ENCODE measurements at regions not wholly inside any gene's neighbourhood (a gene's known extent, or its start where the extent isn't known, plus 50 kb on each side); places are given as distances from the start of the nearest gene placed in this dataset.

DNA sequence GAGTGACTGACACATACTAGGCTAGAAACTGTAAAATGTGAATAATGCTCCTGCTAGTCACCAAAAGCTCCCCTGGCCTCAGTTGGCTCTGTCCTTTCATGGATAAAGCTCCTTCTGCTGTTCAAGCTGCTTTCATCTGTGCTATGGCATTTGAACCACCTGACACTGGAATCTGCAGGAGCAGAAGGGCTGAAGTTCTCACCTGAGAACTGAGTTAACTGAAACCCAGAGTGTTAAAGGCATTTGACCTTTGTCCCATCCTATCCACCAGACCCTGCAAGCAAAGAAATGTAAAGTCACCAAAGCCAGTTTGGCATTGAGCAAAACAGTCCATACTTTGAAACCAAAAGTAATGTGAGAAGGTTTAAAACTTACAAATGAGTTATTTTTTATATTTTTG is 77.7 kb downstream of the BMP2 start:
- H3K4me2 ChIP-seq = no peak overlapping the region
- no peak overlapping the region for H2AFZ ChIP-seq
- no peaks in the 10 kb centered on the region for H3K36me3 ChIP-seq (ENCODE audit: insufficient read depth)
- Mint-ChIP-seq H3K27ac (no peak overlapping the region), H3K9me3 (no peaks in the 10 kb centered on the region), H3K36me3 (ENCODE audit: low read depth) (no peaks in the 10 kb centered on the region), H3K27me3 (ENCODE audit: insufficient read depth, low read depth, poor library complexity) (peaks cover 2% of the 10 kb centered on the region), H3K4me3 (no peak overlapping the region), H3K4me1 (peaks cover 8% of the 10 kb centered on the region; the same call in 2 of the 3 replicates)
- peaks cover 14% of the 10 kb centered on the region for H3K4me1 ChIP-seq (ENCODE audit: insufficient read depth)
- H3K27ac ChIP-seq (ENCODE audit: low read depth) = no peak overlapping the region
- no peaks in the 10 kb centered on the region for H3F3A ChIP-seq (replicated peaks; ENCODE audit: low read depth)
- no peaks in the 10 kb centered on the region for H3K9me2 ChIP-seq (ENCODE audit: insufficient read depth)
- DNase-seq (ENCODE audit: low spot score) = no peak
- no peak overlapping the region for H3K4me3 ChIP-seq
- no peak for TF ChIP-seq ZNF114 (CRISPR knock-in tag; IDR thresholded peaks at IDR 0.05)
- no peak for TF ChIP-seq REST (IDR thresholded peaks at IDR 0.05; ENCODE audit: unreplicated experiment)
- TF ChIP-seq, protein P1, sequence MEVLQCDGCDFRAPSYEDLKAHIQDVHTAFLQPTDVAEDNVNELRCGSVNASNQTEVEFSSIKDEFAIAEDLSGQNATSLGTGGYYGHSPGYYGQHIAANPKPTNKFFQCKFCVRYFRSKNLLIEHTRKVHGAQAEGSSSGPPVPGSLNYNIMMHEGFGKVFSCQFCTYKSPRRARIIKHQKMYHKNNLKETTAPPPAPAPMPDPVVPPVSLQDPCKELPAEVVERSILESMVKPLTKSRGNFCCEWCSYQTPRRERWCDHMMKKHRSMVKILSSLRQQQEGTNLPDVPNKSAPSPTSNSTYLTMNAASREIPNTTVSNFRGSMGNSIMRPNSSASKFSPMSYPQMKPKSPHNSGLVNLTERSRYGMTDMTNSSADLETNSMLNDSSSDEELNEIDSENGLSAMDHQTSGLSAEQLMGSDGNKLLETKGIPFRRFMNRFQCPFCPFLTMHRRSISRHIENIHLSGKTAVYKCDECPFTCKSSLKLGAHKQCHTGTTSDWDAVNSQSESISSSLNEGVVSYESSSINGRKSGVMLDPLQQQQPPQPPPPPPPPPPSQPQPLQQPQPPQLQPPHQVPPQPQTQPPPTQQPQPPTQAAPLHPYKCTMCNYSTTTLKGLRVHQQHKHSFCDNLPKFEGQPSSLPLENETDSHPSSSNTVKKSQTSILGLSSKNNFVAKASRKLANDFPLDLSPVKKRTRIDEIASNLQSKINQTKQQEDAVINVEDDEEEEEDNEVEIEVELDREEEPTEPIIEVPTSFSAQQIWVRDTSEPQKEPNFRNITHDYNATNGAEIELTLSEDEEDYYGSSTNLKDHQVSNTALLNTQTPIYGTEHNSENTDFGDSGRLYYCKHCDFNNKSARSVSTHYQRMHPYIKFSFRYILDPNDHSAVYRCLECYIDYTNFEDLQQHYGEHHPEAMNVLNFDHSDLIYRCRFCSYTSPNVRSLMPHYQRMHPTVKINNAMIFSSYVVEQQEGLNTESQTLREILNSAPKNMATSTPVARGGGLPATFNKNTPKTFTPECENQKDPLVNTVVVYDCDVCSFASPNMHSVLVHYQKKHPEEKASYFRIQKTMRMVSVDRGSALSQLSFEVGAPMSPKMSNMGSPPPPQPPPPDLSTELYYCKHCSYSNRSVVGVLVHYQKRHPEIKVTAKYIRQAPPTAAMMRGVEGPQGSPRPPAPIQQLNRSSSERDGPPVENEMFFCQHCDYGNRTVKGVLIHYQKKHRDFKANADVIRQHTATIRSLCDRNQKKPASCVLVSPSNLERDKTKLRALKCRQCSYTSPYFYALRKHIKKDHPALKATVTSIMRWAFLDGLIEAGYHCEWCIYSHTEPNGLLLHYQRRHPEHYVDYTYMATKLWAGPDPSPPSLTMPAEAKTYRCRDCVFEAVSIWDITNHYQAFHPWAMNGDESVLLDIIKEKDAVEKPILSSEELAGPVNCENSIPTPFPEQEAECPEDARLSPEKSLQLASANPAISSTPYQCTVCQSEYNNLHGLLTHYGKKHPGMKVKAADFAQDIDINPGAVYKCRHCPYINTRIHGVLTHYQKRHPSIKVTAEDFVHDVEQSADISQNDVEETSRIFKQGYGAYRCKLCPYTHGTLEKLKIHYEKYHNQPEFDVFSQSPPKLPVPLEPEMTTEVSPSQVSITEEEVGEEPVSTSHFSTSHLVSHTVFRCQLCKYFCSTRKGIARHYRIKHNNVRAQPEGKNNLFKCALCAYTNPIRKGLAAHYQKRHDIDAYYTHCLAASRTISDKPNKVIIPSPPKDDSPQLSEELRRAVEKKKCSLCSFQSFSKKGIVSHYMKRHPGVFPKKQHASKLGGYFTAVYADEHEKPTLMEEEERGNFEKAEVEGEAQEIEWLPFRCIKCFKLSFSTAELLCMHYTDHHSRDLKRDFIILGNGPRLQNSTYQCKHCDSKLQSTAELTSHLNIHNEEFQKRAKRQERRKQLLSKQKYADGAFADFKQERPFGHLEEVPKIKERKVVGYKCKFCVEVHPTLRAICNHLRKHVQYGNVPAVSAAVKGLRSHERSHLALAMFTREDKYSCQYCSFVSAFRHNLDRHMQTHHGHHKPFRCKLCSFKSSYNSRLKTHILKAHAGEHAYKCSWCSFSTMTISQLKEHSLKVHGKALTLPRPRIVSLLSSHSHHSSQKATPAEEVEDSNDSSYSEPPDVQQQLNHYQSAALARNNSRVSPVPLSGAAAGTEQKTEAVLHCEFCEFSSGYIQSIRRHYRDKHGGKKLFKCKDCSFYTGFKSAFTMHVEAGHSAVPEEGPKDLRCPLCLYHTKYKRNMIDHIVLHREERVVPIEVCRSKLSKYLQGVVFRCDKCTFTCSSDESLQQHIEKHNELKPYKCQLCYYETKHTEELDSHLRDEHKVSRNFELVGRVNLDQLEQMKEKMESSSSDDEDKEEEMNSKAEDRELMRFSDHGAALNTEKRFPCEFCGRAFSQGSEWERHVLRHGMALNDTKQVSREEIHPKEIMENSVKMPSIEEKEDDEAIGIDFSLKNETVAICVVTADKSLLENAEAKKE (CRISPR knock-in tag; IDR thresholded peaks at IDR 0.05) = no peak
- TF ChIP-seq JUNB (IDR thresholded peaks at IDR 0.05; ENCODE audit: unreplicated experiment) = no peak
- no peak for TF ChIP-seq CREB1 (CRISPR knock-in tag; IDR thresholded peaks at IDR 0.05; ENCODE audit: low read depth)
- TF ChIP-seq NANOG (IDR thresholded peaks at IDR 0.05; ENCODE audit: borderline replicate concordance) = no peak
- no peak for TF ChIP-seq STAT1 (IDR thresholded peaks at IDR 0.05; ENCODE audit: unreplicated experiment)
- TF ChIP-seq, protein P2, sequence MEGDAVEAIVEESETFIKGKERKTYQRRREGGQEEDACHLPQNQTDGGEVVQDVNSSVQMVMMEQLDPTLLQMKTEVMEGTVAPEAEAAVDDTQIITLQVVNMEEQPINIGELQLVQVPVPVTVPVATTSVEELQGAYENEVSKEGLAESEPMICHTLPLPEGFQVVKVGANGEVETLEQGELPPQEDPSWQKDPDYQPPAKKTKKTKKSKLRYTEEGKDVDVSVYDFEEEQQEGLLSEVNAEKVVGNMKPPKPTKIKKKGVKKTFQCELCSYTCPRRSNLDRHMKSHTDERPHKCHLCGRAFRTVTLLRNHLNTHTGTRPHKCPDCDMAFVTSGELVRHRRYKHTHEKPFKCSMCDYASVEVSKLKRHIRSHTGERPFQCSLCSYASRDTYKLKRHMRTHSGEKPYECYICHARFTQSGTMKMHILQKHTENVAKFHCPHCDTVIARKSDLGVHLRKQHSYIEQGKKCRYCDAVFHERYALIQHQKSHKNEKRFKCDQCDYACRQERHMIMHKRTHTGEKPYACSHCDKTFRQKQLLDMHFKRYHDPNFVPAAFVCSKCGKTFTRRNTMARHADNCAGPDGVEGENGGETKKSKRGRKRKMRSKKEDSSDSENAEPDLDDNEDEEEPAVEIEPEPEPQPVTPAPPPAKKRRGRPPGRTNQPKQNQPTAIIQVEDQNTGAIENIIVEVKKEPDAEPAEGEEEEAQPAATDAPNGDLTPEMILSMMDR (conservative IDR thresholded peaks at IDR 0.05; ENCODE audit: low read depth in 2 of 2) = no peak
- TF ChIP-seq EZH2 (IDR thresholded peaks at IDR 0.05; ENCODE audit: low read depth, unreplicated experiment) = no peak
- TF ChIP-seq, protein P3, sequence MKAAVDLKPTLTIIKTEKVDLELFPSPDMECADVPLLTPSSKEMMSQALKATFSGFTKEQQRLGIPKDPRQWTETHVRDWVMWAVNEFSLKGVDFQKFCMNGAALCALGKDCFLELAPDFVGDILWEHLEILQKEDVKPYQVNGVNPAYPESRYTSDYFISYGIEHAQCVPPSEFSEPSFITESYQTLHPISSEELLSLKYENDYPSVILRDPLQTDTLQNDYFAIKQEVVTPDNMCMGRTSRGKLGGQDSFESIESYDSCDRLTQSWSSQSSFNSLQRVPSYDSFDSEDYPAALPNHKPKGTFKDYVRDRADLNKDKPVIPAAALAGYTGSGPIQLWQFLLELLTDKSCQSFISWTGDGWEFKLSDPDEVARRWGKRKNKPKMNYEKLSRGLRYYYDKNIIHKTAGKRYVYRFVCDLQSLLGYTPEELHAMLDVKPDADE (IDR thresholded peaks at IDR 0.05) = no peak
- TF ChIP-seq ZNF331 (CRISPR knock-in tag; IDR thresholded peaks at IDR 0.05; ENCODE audit: low read depth) = no peak
- TF ChIP-seq POLR2AphosphoS5 (IDR thresholded peaks at IDR 0.05; ENCODE audit: low read depth) = no peak
- no peak for TF ChIP-seq EZH2phosphoT487 (IDR thresholded peaks at IDR 0.05; ENCODE audit: unreplicated experiment)
- no peaks in the 10 kb centered on the region for H4K20me1 ChIP-seq (replicated peaks; ENCODE audit: insufficient read depth)
- no peaks in the 10 kb centered on the region for H3K79me2 ChIP-seq (replicated peaks; ENCODE audit: insufficient read depth)
- ATAC-seq = no peak
- no peaks in the 10 kb centered on the region for H3K27me3 ChIP-seq (ENCODE audit: insufficient read depth)

All from GM23338 (cell line).